ENCODE measurements at regions not wholly inside any gene's neighbourhood (a gene's known extent, or its start where the extent isn't known, plus 50 kb on each side); places are given as distances from the start of the nearest gene placed in this dataset.
A peak's percentile ranks its signal among the peaks of the same experiment; 100 is the strongest.
"Not testable (repeated sequence)": the region's sequence is repeated elsewhere in the genome, so short reads cannot be mapped to it uniquely, and the experiment has no call there.

- no peak for DNase-seq
- peaks cover 7% of the 10 kb centered on the region for H3K9me3 Mint-ChIP-seq
- peaks cover 10% of the 10 kb centered on the region for H3K27me3 Mint-ChIP-seq (ENCODE audit: low read depth)
- H3K4me3 Mint-ChIP-seq: no peak overlapping the region
- H3K4me1 Mint-ChIP-seq (ENCODE audit: low read depth): no peaks in the 10 kb centered on the region
- no peaks in the 10 kb centered on the region for H3K36me3 Mint-ChIP-seq (ENCODE audit: insufficient read depth)
- no peak for ATAC-seq
Measured at GRCh38 chr15:70602834-70603560, 160.4 kb downstream of the UACA start.

DNA sequence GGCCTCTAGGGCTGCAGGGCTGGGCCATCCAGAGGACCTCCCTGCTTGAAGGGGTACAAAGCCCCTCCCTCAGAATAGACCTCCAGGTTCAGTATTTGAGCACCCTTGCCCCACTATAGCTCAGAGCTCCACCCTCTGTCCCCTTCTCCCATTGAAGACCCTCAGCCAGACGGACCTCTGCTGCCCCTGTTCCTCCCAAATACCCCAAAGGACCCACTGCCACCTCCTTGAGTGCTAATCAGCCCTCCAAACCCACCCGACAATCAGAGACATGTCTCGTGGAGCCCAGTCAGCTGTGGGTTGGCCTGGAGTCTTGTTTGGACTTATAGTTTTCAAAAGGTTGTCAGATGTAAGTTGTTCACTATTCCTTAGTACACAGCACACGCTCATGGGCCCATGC, 161.1 kb downstream of the UACA start:
- Mint-ChIP-seq H3K9me3 (peaks cover 7% of the 10 kb centered on the region), H3K36me3 (ENCODE audit: insufficient read depth) (no peaks in the 10 kb centered on the region), H3K4me1 (ENCODE audit: low read depth) (no peaks in the 10 kb centered on the region), H3K4me3 (no peak overlapping the region), H3K27me3 (ENCODE audit: low read depth) (peaks cover 6% of the 10 kb centered on the region)
- DNase-seq: no peak
- ATAC-seq: no peak

DNA sequence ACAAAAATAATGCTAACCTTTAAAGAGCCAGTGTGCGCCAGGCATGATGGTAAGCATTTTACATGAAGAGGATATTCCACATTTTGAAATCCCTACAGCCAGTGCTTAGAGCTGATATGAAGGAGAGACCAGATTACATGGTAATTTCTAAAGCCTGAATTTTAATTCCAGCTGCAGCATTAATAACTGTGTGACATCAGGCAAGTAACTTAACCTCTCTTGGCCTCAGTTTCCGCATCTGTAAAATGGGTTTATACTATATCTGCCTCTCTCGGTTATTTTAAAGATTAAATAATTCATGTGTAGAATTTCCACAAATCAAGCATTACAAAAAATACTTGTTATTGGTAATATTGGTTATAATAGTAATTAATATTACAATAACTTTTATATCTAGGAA, 165.4 kb downstream of the UACA start:
- Mint-ChIP-seq H3K4me1 (ENCODE audit: low read depth) (no peaks in the 10 kb centered on the region), H3K4me3 (no peak overlapping the region), H3K9me3 (peaks cover 27% of the 10 kb centered on the region), H3K36me3 (ENCODE audit: insufficient read depth) (peaks cover 1% of the 10 kb centered on the region), H3K27me3 (ENCODE audit: low read depth) (peaks cover 16% of the 10 kb centered on the region)
- DNase-seq (no peak), ATAC-seq (no peak)

DNA sequence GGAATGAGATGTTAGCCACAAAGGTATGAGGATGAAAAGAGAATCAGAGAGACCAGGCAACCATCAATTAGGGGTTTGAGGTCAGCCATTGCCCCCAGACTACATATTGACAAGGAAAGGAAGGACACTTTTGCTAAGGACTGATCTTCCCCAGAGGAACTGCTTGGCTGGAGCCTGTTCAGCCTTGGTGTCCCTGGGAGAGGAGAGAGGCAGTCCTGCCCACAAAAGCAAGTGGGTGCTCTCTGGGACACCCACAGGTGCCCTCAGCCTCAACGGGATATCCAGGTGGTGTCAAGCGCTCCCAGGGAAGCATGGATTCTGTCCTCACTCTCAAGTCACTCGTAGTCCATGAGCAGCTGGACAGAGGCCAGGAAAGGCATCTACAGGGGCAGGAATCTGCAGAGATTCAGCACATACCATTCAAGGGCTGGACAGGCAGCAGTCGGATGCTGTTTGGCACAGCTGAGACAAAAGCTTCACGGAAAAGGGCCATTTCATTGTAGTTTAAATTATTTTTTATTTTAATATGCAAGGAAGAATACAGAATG, 166.2 kb downstream of the UACA start:
- no peaks in the 10 kb centered on the region for H3K4me1 Mint-ChIP-seq (ENCODE audit: low read depth)
- H3K36me3 Mint-ChIP-seq (ENCODE audit: insufficient read depth): peaks cover 1% of the 10 kb centered on the region
- peaks cover 16% of the 10 kb centered on the region for H3K27me3 Mint-ChIP-seq (ENCODE audit: low read depth)
- no peak overlapping the region for H3K4me3 Mint-ChIP-seq
- DNase-seq (no peak), ATAC-seq (no peak)
- H3K9me3 Mint-ChIP-seq: peaks cover 27% of the 10 kb centered on the region

DNA sequence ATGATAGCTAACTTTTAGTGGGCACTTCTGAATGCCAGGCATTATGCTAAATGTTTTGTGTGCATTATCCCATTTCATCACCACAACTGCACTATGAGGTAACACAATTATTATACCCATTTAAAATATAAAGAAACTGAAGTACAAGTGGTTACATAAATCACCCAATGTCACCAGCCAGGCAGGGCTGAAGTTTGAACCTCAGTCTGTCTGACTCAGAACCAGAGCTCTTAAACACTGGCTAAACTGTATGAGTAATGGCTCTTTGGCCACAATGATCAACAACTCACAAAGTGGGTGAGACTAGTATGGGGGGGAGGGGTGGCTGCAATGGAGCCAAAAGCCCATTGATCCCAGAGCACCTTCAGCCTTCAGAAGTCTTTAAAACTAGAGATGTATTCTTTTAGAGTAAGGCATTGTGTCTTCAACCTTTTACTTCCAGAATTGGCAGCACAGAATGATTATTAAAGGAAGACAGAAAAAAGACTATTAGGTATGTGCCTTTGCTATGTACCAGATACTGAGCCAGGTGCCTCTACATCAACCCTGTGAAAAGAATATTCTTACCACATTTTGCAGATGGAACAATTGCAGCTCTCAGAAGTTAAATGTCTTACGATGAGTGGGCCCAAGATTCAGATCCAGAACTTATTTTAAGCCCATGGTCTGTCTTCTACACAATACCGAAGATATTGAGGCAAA, 166.9 kb downstream of the UACA start:
- Mint-ChIP-seq H3K36me3 (ENCODE audit: insufficient read depth) (peaks cover 1% of the 10 kb centered on the region), H3K27me3 (ENCODE audit: low read depth) (peaks cover 16% of the 10 kb centered on the region), H3K9me3 (peaks cover 30% of the 10 kb centered on the region), H3K4me1 (ENCODE audit: low read depth) (no peaks in the 10 kb centered on the region), H3K4me3 (no peak overlapping the region)
- no peak for ATAC-seq
- DNase-seq: no peak

- peaks cover 25% of the 10 kb centered on the region for H3K9me3 Mint-ChIP-seq
Measured at GRCh38 chr15:70593795-70594194, 169.6 kb downstream of the UACA start.

DNA sequence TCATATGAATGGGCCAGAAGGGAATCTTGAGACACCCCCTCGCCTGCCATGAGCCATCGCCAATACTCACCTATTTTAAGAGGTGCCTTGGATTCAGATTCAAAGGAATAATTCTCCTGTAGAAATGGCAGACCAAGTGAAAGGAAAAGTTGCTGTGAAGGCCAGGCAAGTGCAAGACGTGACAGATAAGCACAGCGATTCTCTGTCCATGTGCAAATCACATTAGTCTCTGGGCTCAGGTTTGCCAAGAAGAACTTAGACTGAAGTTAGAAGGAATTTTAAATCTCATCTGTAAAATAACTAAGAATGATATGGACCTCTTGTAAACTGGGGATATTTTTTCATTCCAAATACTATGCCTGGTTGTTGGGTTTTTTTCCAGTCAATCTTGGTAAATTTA, 173.6 kb downstream of the UACA start:
- Mint-ChIP-seq H3K9me3 (peaks cover 13% of the 10 kb centered on the region), H3K27me3 (ENCODE audit: low read depth) (peaks cover 19% of the 10 kb centered on the region), H3K36me3 (ENCODE audit: insufficient read depth) (peaks cover 1% of the 10 kb centered on the region), H3K4me1 (ENCODE audit: low read depth) (peaks cover 8% of the 10 kb centered on the region), H3K4me3 (no peak overlapping the region)
- ATAC-seq (no peak), DNase-seq (no peak)

More at GRCh38 chr15:70593795-70594194, 169.6 kb downstream of the UACA start:
- peaks cover 14% of the 10 kb centered on the region for H3K27me3 Mint-ChIP-seq (ENCODE audit: low read depth)
- no peak for ATAC-seq
- peaks cover 1% of the 10 kb centered on the region for H3K36me3 Mint-ChIP-seq (ENCODE audit: insufficient read depth)
- no peak for DNase-seq
- no peaks in the 10 kb centered on the region for H3K4me1 Mint-ChIP-seq (ENCODE audit: low read depth)
- no peak overlapping the region for H3K4me3 Mint-ChIP-seq

- Mint-ChIP-seq H3K9me3 (peaks cover 10% of the 10 kb centered on the region), H3K36me3 (ENCODE audit: insufficient read depth) (peaks cover 1% of the 10 kb centered on the region), H3K4me3 (no peak overlapping the region), H3K27me3 (ENCODE audit: low read depth) (peaks cover 22% of the 10 kb centered on the region), H3K4me1 (ENCODE audit: low read depth) (peaks cover 9% of the 10 kb centered on the region)
- ATAC-seq (no peak), DNase-seq (no peak)
Measured at GRCh38 chr15:70589221-70589620, 174.1 kb downstream of the UACA start.

DNA sequence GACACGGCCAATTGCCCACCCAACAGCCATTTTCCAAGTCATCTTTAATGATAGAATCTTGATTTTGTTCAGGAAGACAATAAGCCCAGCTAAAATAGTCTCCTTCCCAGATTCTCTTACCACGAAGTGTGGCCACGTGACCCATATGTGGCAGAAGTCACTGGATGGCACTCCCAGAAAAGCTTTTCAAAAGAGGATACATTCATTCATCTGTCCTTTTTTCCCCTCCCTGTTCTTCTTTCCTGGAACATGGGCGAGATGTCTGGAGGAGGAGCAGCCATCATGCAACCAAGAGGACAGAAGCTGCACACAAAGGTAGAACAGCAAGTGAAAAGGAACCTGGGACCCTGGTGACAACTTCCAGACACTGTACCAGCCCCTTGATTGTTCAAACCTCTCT, 174.7 kb downstream of the UACA start:
- no peak for DNase-seq
- peaks cover 5% of the 10 kb centered on the region for H3K9me3 Mint-ChIP-seq
- H3K36me3 Mint-ChIP-seq (ENCODE audit: insufficient read depth): no peaks in the 10 kb centered on the region
- peaks cover 9% of the 10 kb centered on the region for H3K4me1 Mint-ChIP-seq (ENCODE audit: low read depth)
- peaks cover 21% of the 10 kb centered on the region for H3K27me3 Mint-ChIP-seq (ENCODE audit: low read depth)
- no peak for ATAC-seq
- no peak overlapping the region for H3K4me3 Mint-ChIP-seq

GRCh38 chr15:70587896-70588567, 175.3 kb downstream of the UACA start:
- H3K36me3 Mint-ChIP-seq (ENCODE audit: insufficient read depth): no peaks in the 10 kb centered on the region
- H3K9me3 Mint-ChIP-seq: peaks cover 5% of the 10 kb centered on the region
- no peak overlapping the region for H3K4me3 Mint-ChIP-seq
- DNase-seq (no peak), ATAC-seq (no peak)
- H3K4me1 Mint-ChIP-seq (ENCODE audit: low read depth): peaks cover 9% of the 10 kb centered on the region
- peaks cover 21% of the 10 kb centered on the region for H3K27me3 Mint-ChIP-seq (ENCODE audit: low read depth)

- not testable (repeated sequence) for H3K4me3 Mint-ChIP-seq; H3K4me1 Mint-ChIP-seq (ENCODE audit: low read depth); H3K36me3 Mint-ChIP-seq (ENCODE audit: insufficient read depth); ATAC-seq; H3K9me3 Mint-ChIP-seq; DNase-seq
- H3K27me3 Mint-ChIP-seq (ENCODE audit: low read depth): peaks cover 21% of the 10 kb centered on the region
Measured at GRCh38 chr15:70587012-70587634, 176.2 kb downstream of the UACA start.

- H3K4me3 Mint-ChIP-seq: peak overlapping the region; percentile 60
- H3K27me3 Mint-ChIP-seq (ENCODE audit: low read depth): peaks cover 21% of the 10 kb centered on the region
- no peak for ATAC-seq
- H3K36me3 Mint-ChIP-seq (ENCODE audit: insufficient read depth): no peaks in the 10 kb centered on the region
- DNase-seq: no peak
- H3K9me3 Mint-ChIP-seq: no peaks in the 10 kb centered on the region
- peaks cover 9% of the 10 kb centered on the region for H3K4me1 Mint-ChIP-seq (ENCODE audit: low read depth)
Measured at GRCh38 chr15:70586241-70586640, 177.1 kb downstream of the UACA start.

DNA sequence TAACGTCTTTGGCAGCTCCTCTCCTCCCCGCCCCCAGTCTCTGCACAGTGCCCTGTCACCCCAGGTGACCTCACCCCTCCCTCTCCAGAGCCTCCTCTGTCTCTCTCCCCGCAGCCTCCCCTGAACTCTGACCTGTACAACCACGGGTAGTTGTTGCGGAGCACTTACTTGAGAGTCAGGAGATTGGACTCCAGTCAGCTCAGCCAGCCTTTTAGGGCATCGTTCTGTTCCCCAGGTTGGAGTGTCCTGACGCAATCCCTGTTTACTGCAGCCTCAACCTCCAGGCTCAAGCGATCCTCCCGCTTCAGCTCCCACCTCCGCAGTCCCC, 177.7 kb downstream of the UACA start:
- no peaks in the 10 kb centered on the region for H3K36me3 Mint-ChIP-seq (ENCODE audit: insufficient read depth)
- H3K4me1 Mint-ChIP-seq (ENCODE audit: low read depth): peaks cover 9% of the 10 kb centered on the region
- peaks cover 21% of the 10 kb centered on the region for H3K27me3 Mint-ChIP-seq (ENCODE audit: low read depth)
- no peaks in the 10 kb centered on the region for H3K9me3 Mint-ChIP-seq
- ATAC-seq (peak; percentile 55 to 74), DNase-seq (no peak)
- H3K4me3 Mint-ChIP-seq: peak overlapping the region; percentile 60

Data from activated T-cell treated with anti-CD3 and anti-CD28 coated beads, Interleukin-2, amount 50 U/mL, for 4 hours (primary cell).